K562 (cell line): ENCODE measurements at regions not wholly inside any gene's neighbourhood (a gene's known extent, or its start where the extent isn't known, plus 50 kb on each side); places are given as distances from the start of the nearest gene placed in this dataset.

Source experiments
- ARID3B ChIP-seq: fragments of 250-450 bp; sonication (Bioruptor Pico); IDR thresholded peaks from 2 replicates; pipeline ENCODE4 v1.4.0; 2020; ENCODE audit warnings: borderline replicate concordance
- ATF3 ChIP-seq, 2 experiments: fragments of 450-650 bp in 1 of 2; sonication (generic) in 1 of 2; formaldehyde crosslinking in 1 of 2; IDR thresholded peaks in 1 of 2; conservative IDR thresholded peaks in 1 of 2; 2 replicates each; pipeline versions ENCODE4 v1.6.1 to v1.8.1; 2016 to 2023; ENCODE audit warnings: mild to moderate bottlenecking in 2 of 2, moderate library complexity in 2 of 2, inconsistent platforms in 1 of 2, missing genetic modification reagents in 1 of 2
- EP300 ChIP-seq: IDR thresholded peaks from 2 replicates; pipeline ENCODE4 v1.6.1; 2012; ENCODE audit warnings: low read length, improper control_type of control experiment
- ESRRA ChIP-seq: fragments of 450-650 bp; IDR thresholded peaks from 2 replicates; pipeline ENCODE4 v1.6.1; 2014; ENCODE audit warnings: low read depth, mild to moderate bottlenecking, moderate library complexity, borderline replicate concordance
- FOXK2 ChIP-seq, 2 experiments: fragments of 450-650 bp; IDR thresholded peaks in 1 of 2; conservative IDR thresholded peaks in 1 of 2; 2 replicates each; pipeline ENCODE4 v1.6.1; 2016; ENCODE audit warnings: low read depth in 2 of 2, mild to moderate bottlenecking in 1 of 2
- GTF2A2 ChIP-seq: IDR thresholded peaks from 2 replicates; pipeline ENCODE4 v1.6.1; 2016; ENCODE audit warnings: mild to moderate bottlenecking, missing genetic modification characterization, missing compliant biosample characterization
- KLF16 ChIP-seq: IDR thresholded peaks from 2 replicates; pipeline ENCODE4 v1.6.1; 2016; ENCODE audit warnings: antibody characterized with exemption
- NCOA1 ChIP-seq: fragments of 450-650 bp; IDR thresholded peaks from 2 replicates; pipeline ENCODE4 v1.6.1; 2016; ENCODE audit warnings: low read depth
- POLR2A ChIP-seq: fragments of 450-650 bp; conservative IDR thresholded peaks from 2 replicates; pipeline ENCODE4 v1.6.1; 2016
- PYGO2 ChIP-seq: fragments of 450-650 bp; IDR thresholded peaks from 2 replicates; pipeline ENCODE4 v1.6.1; 2016; ENCODE audit warnings: mild to moderate bottlenecking, missing genetic modification characterization, moderate library complexity, missing compliant biosample characterization
- ZBTB33 ChIP-seq: sonication (generic); formaldehyde crosslinking; IDR thresholded peaks from 2 replicates; pipeline ENCODE4 v1.8.1; 2023; ENCODE audit warnings: mild to moderate bottlenecking, missing genetic modification reagents
- ZNF239 ChIP-seq: fragments of 250-450 bp; sonication (Bioruptor Pico); IDR thresholded peaks from 2 replicates; pipeline ENCODE4 v1.4.0; 2020; ENCODE audit warnings: mild to moderate bottlenecking
- ZNF408 ChIP-seq: fragments of 250-450 bp; sonication (Bioruptor Pico); IDR thresholded peaks from 2 replicates; pipeline ENCODE4 v1.4.0; 2020; ENCODE audit warnings: low read depth, mild to moderate bottlenecking, moderate library complexity

GRCh38 chrX:9271789-9272525, 192.9 kb upstream of the TBL1X start:
- TF ChIP-seq PYGO2 (tag) (no peak), ZNF408 (no peak), ZNF239 (CRISPR knock-in tag) (no peak), NCOA1 (no peak), FOXK2 (conservative IDR thresholded peaks at IDR 0.05 in 1 of 2, IDR thresholded peaks at IDR 0.05 in 1 of 2; ENCODE audit: low read depth in 2 of 2) (no peak), ESRRA (no peak), ATF3 (IDR thresholded peaks at IDR 0.05) (no peak), ATF3 (CRISPR knock-in tag; conservative IDR thresholded peaks at IDR 0.05) (no peak), EP300 (no peak), GTF2A2 (tag) (no peak), ARID3B (no peak), ZBTB33 (no peak), POLR2A (no peak), KLF16 (no peak)
